GM10248 (cell line): ENCODE measurements at regions not wholly inside any gene's neighbourhood (a gene's known extent, or its start where the extent isn't known, plus 50 kb on each side); places are given as distances from the start of the nearest gene placed in this dataset.

Source experiments
- CTCF ChIA-PET: fragments of 300-600 bp; sonication (Branson Sonifier 250); formaldehyde crosslinking; extraction: SDS; loops from one replicate; lab custom pipeline; 2021; ENCODE audit warnings: antibody characterized with exemption; lab: Yijun Ruan, JAX
- POLR2A ChIA-PET: fragments of 350-650 bp; sonication (Branson Sonifier 250); formaldehyde crosslinking; extraction: SDS; loops from one replicate; lab custom pipeline; 2020; ENCODE audit warnings: antibody characterized with exemption; lab: Yijun Ruan, JAX
- DNase-seq: peaks from one replicate; pipeline ENCODE4 v3.0.0; 2012; ENCODE audit errors: extremely low spot score
- TF ChIP-seq, protein P1 (sequence below): IDR thresholded peaks from 2 replicates; pipeline ENCODE4 v1.5.1; 2012; ENCODE audit warnings: mild to moderate bottlenecking, low read depth; ENCODE audit errors: extremely low read depth, missing control alignments, control extremely low read depth

DNA sequence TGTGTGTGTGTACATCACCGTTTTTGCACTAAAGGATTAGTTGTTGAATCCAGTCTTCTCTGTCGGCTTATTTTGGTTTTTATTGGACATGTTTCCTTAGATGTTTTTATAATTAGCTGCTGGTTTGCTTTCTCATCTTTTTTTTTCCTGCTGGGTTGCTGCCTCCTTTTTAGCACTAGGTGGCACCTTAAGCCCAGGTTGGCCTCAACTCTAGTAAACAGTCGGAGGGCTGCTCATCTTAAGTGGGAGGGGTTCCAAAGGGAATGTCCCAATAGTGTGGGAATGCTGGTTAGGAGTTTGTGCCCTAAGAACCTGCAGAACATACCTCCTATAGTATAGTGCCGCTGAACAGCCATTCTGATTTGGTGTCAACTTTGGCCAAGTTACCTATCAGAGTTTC lies 570.1 kb upstream of the CXADR start:
- CTCF ChIA-PET: no interaction called here

DNA sequence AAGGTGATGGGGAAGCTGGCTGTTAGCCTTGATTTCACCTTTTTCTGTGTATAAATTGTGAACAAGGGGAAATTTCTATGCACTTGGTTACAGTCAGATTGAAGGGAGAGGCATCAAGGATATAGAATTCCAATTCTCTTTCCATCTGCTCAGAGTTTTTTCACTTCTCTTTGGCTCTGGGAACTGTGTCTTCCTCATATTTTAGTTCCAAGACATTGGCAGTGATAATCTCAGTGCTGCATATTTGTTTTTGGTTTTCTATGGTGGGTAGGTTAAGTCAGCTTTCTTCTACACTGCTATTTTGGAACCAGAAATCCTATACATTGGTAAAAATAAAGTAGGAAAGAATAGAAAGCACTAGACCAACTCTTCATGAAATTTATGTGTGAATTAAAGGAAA lies 569.6 kb upstream of the CXADR start:
- POLR2A ChIA-PET: no interaction called here
- CTCF ChIA-PET: no interaction called here
- no peak for DNase-seq
- TF ChIP-seq, protein P1, sequence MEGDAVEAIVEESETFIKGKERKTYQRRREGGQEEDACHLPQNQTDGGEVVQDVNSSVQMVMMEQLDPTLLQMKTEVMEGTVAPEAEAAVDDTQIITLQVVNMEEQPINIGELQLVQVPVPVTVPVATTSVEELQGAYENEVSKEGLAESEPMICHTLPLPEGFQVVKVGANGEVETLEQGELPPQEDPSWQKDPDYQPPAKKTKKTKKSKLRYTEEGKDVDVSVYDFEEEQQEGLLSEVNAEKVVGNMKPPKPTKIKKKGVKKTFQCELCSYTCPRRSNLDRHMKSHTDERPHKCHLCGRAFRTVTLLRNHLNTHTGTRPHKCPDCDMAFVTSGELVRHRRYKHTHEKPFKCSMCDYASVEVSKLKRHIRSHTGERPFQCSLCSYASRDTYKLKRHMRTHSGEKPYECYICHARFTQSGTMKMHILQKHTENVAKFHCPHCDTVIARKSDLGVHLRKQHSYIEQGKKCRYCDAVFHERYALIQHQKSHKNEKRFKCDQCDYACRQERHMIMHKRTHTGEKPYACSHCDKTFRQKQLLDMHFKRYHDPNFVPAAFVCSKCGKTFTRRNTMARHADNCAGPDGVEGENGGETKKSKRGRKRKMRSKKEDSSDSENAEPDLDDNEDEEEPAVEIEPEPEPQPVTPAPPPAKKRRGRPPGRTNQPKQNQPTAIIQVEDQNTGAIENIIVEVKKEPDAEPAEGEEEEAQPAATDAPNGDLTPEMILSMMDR: no peak

More for the DNA sequence above, 570.1 kb upstream of the CXADR start:
- POLR2A ChIA-PET: no interaction called here
- no peak for DNase-seq
- TF ChIP-seq, protein P1: no peak

DNA sequence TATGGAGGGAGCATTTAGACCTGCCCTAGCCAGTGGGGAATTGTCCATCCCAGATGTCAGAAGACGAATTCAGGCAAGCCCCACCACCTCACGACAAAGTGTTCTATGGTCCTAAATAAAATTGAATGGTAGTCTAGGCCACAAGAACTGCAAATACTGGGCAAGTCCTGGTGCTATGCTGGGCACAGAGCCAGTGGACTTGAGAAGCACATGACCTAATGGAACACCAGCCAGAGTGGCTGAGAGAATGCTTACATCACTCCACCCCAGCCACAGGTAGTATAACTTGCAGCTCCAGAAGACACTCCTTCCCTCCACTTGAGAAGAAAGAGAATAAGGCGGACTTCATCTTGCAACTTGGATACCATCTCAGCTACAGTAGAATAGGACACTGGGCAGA lies 567.3 kb upstream of the CXADR start:
- CTCF ChIA-PET: no interaction called here

DNA sequence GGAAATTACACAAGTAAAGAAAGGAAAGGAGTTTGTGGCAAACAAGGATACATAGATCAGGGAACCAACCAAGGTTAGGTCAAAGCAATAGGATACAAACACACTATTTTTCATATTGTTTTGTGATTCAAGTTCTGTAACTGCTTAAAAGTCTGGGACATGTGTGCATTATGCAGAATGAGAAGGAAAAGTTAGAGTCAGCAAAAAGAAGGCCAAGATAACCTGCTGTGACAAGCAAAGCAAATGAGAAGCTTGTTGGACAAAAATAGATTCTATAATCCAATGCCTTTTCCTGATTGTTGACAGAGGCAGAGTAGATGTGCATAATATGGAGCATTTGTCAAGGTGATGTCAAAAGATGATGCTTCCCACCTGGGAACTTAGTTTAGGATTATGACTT lies 556.0 kb upstream of the CXADR start:
- TF ChIP-seq, protein P1: no peak
- ChIA-PET POLR2A (no interaction called here), CTCF (no interaction called here)
- no peak for DNase-seq

More for the DNA sequence above, 567.3 kb upstream of the CXADR start:
- POLR2A ChIA-PET: no interaction called here
- no peak for DNase-seq
- TF ChIP-seq, protein P1: no peak

DNA sequence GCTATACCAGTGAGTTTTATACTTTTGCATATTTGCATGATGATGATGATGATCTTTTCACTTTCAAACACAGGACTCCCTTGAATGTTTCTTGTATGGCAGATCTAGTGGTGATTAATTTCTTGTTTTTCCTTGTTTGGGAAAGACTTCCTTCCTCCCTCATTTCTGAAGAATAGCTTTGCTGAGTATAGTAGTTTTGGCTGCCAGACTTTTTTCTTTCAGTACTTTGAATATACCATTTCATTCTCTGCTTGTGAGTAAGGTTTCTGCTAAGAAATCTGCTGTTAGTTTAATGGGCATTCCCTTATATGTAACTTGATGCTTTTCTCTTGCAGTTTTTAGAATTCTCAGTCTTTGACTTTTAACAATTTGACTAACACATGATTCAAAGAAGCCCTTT lies 547.4 kb upstream of the CXADR start:
- ChIA-PET POLR2A (no interaction called here), CTCF (interaction anchor here (1.4 kb wide), 1 partner anchor 11 kb away, joined by 4 read pairs; no protein-coding TSS in a partner anchor)
- DNase-seq: no peak
- TF ChIP-seq, protein P1: no peak

DNA sequence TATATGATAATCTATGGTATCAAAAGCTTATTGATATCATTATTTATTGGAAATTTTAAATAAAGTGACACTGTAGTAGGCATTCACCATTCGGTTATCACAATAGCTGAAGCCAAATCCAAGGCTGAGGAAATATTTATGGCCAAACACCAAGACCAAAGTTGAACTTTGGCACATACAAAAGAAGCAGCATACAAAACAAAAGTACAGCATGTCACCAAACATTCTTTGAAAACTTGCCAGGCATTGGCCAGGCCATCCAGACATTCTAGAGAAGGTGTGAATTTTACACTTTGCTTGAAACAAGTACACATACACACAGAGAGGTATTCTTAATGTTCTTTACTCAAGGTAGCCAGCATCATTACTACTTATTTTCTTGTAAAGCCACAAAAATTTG lies 544.4 kb upstream of the CXADR start:
- CTCF ChIA-PET: no interaction called here
- POLR2A ChIA-PET: no interaction called here
- no peak for DNase-seq
- TF ChIP-seq, protein P1: no peak

DNA sequence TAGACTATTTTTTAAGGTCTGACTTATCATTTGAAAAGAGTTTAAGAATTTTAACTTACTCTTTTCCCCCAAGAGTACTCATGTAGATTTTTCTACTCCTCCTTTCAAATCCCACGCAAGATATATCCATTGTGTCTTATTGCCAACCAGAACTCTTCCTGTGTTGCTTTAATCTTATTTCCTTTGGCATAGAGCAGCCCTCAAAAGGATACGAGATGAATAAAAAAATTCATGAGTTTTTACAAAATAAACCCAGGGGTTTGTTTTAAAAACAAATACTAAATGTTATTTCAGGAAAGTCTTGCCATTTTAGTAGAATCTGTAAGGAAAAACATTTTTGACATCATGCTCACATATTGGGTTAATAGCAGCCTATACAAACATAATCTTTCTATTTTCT lies 543.2 kb upstream of the CXADR start:
- DNase-seq: no peak
- ChIA-PET POLR2A (no interaction called here), CTCF (no interaction called here)
- TF ChIP-seq, protein P1: no peak
